SK-N-SH treated with all-trans-retinoic acid at 6 μM for 48 hours (cell line): ENCODE measurements at regions not wholly inside any gene's neighbourhood (a gene's known extent, or its start where the extent isn't known, plus 50 kb on each side); places are given as distances from the start of the nearest gene placed in this dataset.

Source experiments
- BACH2 ChIP-seq: fragments of 250-450 bp; sonication (Bioruptor Pico); IDR thresholded peaks from 2 replicates; pipeline ENCODE4 v1.9.0; 2021; ENCODE audit warnings: mild to moderate bottlenecking, borderline replicate concordance
- ZC3H10 ChIP-seq: fragments of 250-450 bp; sonication (Bioruptor Pico); IDR thresholded peaks from 2 replicates; pipeline ENCODE4 v1.5.1; 2021; ENCODE audit warnings: mild to moderate bottlenecking, moderate library complexity
- ZNF565 ChIP-seq: fragments of 450-650 bp; formaldehyde crosslinking; conservative IDR thresholded peaks from 2 replicates; pipeline ENCODE4 v1.5.0; 2020; ENCODE audit warnings: low read depth, mild to moderate bottlenecking, moderate library complexity

- TF ChIP-seq ZC3H10 (CRISPR knock-in tag) (no peak), BACH2 (CRISPR knock-in tag) (no peak), ZNF565 (CRISPR knock-in tag) (no peak)
Measured at GRCh38 chr2:208556983-208557484, 150.4 kb downstream of the PTH2R start.
